Caco-2 (cell line): ENCODE measurements at regions not wholly inside any gene's neighbourhood (a gene's known extent, or its start where the extent isn't known, plus 50 kb on each side); places are given as distances from the start of the nearest gene placed in this dataset.

ENCODE experiments used
- BruUV-seq: library from RNA; stranded (reverse); fragments of 400-500 nt; replicated peaks from 2 replicates; lab custom pipeline; 2021; lab: Mats Ljungman, UMichigan
- CTCF ChIA-PET: fragments of 300-600 bp; sonication (Branson Sonifier 250); formaldehyde crosslinking; loops from one replicate; lab custom pipeline; 2022; ENCODE audit warnings: antibody characterized with exemption; lab: Charles Lee
- POLR2A ChIA-PET: fragments of 300-600 bp; sonication (Branson Sonifier 250); formaldehyde crosslinking; loops from one replicate; lab custom pipeline; 2022; ENCODE audit warnings: antibody characterized with exemption; lab: Charles Lee
- DNase-seq, 2 experiments: peaks; one replicate each; pipeline versions ENCODE4 v3.0.0 to v3.0.0-alpha.2; 2020 to 2022
- H3K27me3 ChIP-seq: replicated peaks from 2 replicates; pipeline ENCODE4 v1.6.0; 2011; ENCODE audit warnings: low read length; ENCODE audit not compliant: control insufficient read depth, insufficient read depth
- H3K36me3 ChIP-seq: 2 replicates; pipeline ENCODE4 v1.5.1; 2011; ENCODE audit warnings: low read length; ENCODE audit not compliant: control insufficient read depth, insufficient read depth
- H3K4me1 ChIP-seq: fragments of 250-450 bp; sonication (Bioruptor Pico); 2 replicates; pipeline ENCODE4 v1.5.1; 2020; ENCODE audit warnings: mild to moderate bottlenecking
- H3K4me3 ChIP-seq: 2 replicates; pipeline ENCODE4 v1.5.1; 2011; ENCODE audit warnings: low read depth, mild to moderate bottlenecking, control low read depth, low read length
- H3K9me3 ChIP-seq: fragments of 250-450 bp; sonication (Bioruptor Pico); 2 replicates; pipeline ENCODE4 v1.5.1; 2020; ENCODE audit warnings: mild to moderate bottlenecking, moderate library complexity
- H3K27ac Mint-ChIP-seq: one replicate; pipeline ENCODE4 v1.8.0; 2022; ENCODE audit warnings: mixed read lengths; ENCODE audit not compliant: unreplicated experiment
- H3K27me3 Mint-ChIP-seq: one replicate; pipeline ENCODE4 v1.8.0; 2022; ENCODE audit warnings: mixed read lengths; ENCODE audit not compliant: insufficient read depth, unreplicated experiment
- H3K36me3 Mint-ChIP-seq: one replicate; pipeline ENCODE4 v1.8.0; 2022; ENCODE audit warnings: mild to moderate bottlenecking, mixed read lengths; ENCODE audit not compliant: insufficient read depth, unreplicated experiment
- H3K4me1 Mint-ChIP-seq: one replicate; pipeline ENCODE4 v1.8.0; 2022; ENCODE audit warnings: low read depth, mixed read lengths; ENCODE audit not compliant: unreplicated experiment
- H3K4me3 Mint-ChIP-seq: one replicate; pipeline ENCODE4 v1.8.0; 2022; ENCODE audit warnings: mild to moderate bottlenecking, moderate library complexity, mixed read lengths; ENCODE audit not compliant: unreplicated experiment
- H3K9me3 Mint-ChIP-seq: one replicate; pipeline ENCODE4 v1.8.0; 2022; ENCODE audit warnings: mixed read lengths; ENCODE audit not compliant: unreplicated experiment
- CTCF ChIP-seq, 2 experiments: fragments of 200-600 bp in 1 of 2; IDR thresholded peaks; 1 replicate in 1 of 2; 2 replicates in 1 of 2; pipeline versions ENCODE4 v1.5.1 to v1.8.0; 2011 to 2022; ENCODE audit warnings: antibody characterized with exemption in 1 of 2, control low read depth in 1 of 2, inconsistent platforms in 1 of 2, low read depth in 1 of 2, low read length in 1 of 2, mild to moderate bottlenecking in 1 of 2, moderate library complexity in 1 of 2; ENCODE audit not compliant: insufficient read depth in 1 of 2, severe bottlenecking in 1 of 2, unreplicated experiment in 1 of 2
- intact Hi-C: fragments of 100-400 bp; cut with micrococcal nuclease; formaldehyde crosslinking; loops from one replicate; pipeline ENCODE4 v1.10.0; 2022; ENCODE audit not compliant: unreplicated experiment

GRCh38 chr4:29319663-29320340, 1400.4 kb upstream of the PCDH7 start:
- no peak for TF ChIP-seq CTCF (IDR thresholded peaks at IDR 0.05; ENCODE audit: insufficient read depth in 1 of 2, low read depth in 1 of 2, low read length in 1 of 2, severe bottlenecking in 1 of 2, unreplicated experiment in 1 of 2)
- BruUV-seq: no TSS peak
- Histone ChIP-seq H3K9me3 (no peaks in the 10 kb centered on the region), H3K27me3 (no peaks in the 10 kb centered on the region), H3K4me1 (no peaks in the 10 kb centered on the region), H3K36me3 (no peaks in the 10 kb centered on the region), H3K4me3 (no peak overlapping the region)
- no peak for DNase-seq
- H3K4me1 Mint-ChIP-seq: no peaks in the 10 kb centered on the region
- no peaks in the 10 kb centered on the region for H3K36me3 Mint-ChIP-seq
- ChIA-PET POLR2A (no interaction called here), CTCF (no interaction called here)
- H3K27ac Mint-ChIP-seq: no peak overlapping the region
- intact Hi-C loops: no loop called here
- H3K9me3 Mint-ChIP-seq: no peaks in the 10 kb centered on the region
- H3K27me3 Mint-ChIP-seq: no peaks in the 10 kb centered on the region
- H3K4me3 Mint-ChIP-seq: no peak overlapping the region

GRCh38 chr4:29320947-29321620, 1399.1 kb upstream of the PCDH7 start:
- Histone ChIP-seq H3K36me3 (no peaks in the 10 kb centered on the region), H3K9me3 (no peaks in the 10 kb centered on the region), H3K4me1 (no peaks in the 10 kb centered on the region), H3K27me3 (no peaks in the 10 kb centered on the region), H3K4me3 (no peak overlapping the region)
- H3K9me3 Mint-ChIP-seq: no peaks in the 10 kb centered on the region
- no peak overlapping the region for H3K4me3 Mint-ChIP-seq
- ChIA-PET POLR2A (no interaction called here), CTCF (no interaction called here)
- BruUV-seq: no TSS peak
- H3K36me3 Mint-ChIP-seq: no peaks in the 10 kb centered on the region
- no peaks in the 10 kb centered on the region for H3K27me3 Mint-ChIP-seq
- H3K4me1 Mint-ChIP-seq: no peaks in the 10 kb centered on the region
- intact Hi-C loops: no loop called here
- no peak for TF ChIP-seq CTCF (IDR thresholded peaks at IDR 0.05; ENCODE audit: insufficient read depth in 1 of 2, low read depth in 1 of 2, low read length in 1 of 2, severe bottlenecking in 1 of 2, unreplicated experiment in 1 of 2)
- no peak overlapping the region for H3K27ac Mint-ChIP-seq
- DNase-seq: no peak

- no peak for DNase-seq
- no TSS peak for BruUV-seq
- H3K36me3 Mint-ChIP-seq: no peaks in the 10 kb centered on the region
- H3K9me3 ChIP-seq: no peaks in the 10 kb centered on the region
- intact Hi-C loops: no loop called here
- H3K4me1 ChIP-seq: no peaks in the 10 kb centered on the region
- ChIA-PET POLR2A (no interaction called here), CTCF (no interaction called here)
- no peak for TF ChIP-seq CTCF (IDR thresholded peaks at IDR 0.05; ENCODE audit: insufficient read depth in 1 of 2, low read depth in 1 of 2, low read length in 1 of 2, severe bottlenecking in 1 of 2, unreplicated experiment in 1 of 2)
- no peak overlapping the region for H3K4me3 Mint-ChIP-seq
- no peaks in the 10 kb centered on the region for H3K9me3 Mint-ChIP-seq
- H3K27me3 Mint-ChIP-seq: no peaks in the 10 kb centered on the region
- H3K4me3 ChIP-seq: no peak overlapping the region
- no peaks in the 10 kb centered on the region for H3K27me3 ChIP-seq
- no peaks in the 10 kb centered on the region for H3K4me1 Mint-ChIP-seq
- H3K36me3 ChIP-seq: no peaks in the 10 kb centered on the region
- no peak overlapping the region for H3K27ac Mint-ChIP-seq
These were observed 1394.2 kb upstream of the PCDH7 start for GRCh38 chr4:29326004-29326403.
